Activated naive CD4-positive, alpha-beta T cell treated with anti-CD3 and anti-CD28 coated beads, Interleukin-2, amount 50 U/mL, for 72 hours (primary cell): ENCODE measurements at regions not wholly inside any gene's neighbourhood (a gene's known extent, or its start where the extent isn't known, plus 50 kb on each side); places are given as distances from the start of the nearest gene placed in this dataset.

Experiments used
- ATAC-seq, 2 donors: fragments of 150-1000 bp; cut with Tn5 transposase; 2 replicates each; pipeline ENCODE4 v1.10.0; 2021; ENCODE audit warnings: mild to moderate bottlenecking in 2 of 2, moderate library complexity in 2 of 2
- DNase-seq, 2 donors: peaks; one replicate each; pipeline ENCODE4 v3.0.0; 2021 to 2022; ENCODE audit warnings: low spot score in 2 of 2
- H3K27ac Mint-ChIP-seq, 2 donors: one replicate each; pipeline ENCODE4 v1.8.0; 2022; ENCODE audit warnings: mild to moderate bottlenecking in 2 of 2, mixed read lengths in 2 of 2
- H3K36me3 Mint-ChIP-seq, 2 donors: one replicate each; pipeline ENCODE4 v1.8.0; 2022; ENCODE audit warnings: mixed read lengths in 2 of 2
- H3K9me3 Mint-ChIP-seq, 2 donors: one replicate each; pipeline ENCODE4 v1.8.0; 2022; ENCODE audit warnings: mixed read lengths in 2 of 2

DNA sequence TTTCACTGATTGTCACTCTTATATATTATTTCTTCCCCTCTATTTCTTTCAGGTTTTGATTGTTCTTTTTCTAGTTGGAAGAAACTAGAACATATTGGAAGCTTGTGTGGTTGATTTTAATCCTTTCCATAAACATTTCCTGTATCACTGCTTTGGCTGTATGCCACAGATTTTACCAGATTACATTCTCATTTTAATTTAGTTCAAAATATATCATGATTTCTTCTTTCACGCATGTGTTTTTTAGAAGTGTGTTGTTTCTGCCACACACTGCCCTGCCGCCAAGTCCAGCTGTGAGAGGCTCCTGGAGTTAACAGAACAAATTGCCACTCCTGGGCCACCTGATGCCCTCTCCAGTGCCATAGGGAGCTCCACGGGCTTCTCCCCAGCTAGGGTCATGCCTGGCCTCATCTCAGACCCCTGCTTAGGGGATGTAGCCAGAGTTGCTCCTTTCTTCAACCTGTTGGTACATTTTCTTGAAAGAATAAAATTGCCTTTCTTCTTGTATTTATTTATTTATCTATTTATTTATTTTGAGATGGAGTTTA is 206.2 kb upstream of the COPS8 start:
- no peaks in the 10 kb centered on the region for H3K9me3 Mint-ChIP-seq
- H3K27ac Mint-ChIP-seq, result no peak overlapping the region
- DNase-seq (no peak), ATAC-seq (no peak)
- H3K36me3 Mint-ChIP-seq, result no peaks in the 10 kb centered on the region

DNA sequence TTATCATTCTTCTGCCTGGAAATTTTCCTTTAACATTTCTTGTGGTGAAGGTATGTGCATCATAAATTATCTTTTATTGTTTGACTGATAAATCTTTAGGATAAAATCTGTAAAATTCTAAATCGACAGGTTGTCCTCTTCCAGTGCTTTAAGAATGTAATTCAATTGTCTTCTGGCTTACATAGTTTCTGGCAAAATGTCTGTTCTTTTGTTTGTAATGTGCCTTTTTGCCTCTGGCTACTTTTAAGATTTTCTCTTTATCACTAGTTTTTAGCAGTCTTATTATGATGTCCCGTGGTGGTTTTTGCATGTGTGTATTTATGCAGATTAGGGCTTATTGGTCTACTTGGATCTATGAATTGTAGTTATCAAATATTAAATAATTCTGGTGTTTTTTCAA is 203.6 kb upstream of the COPS8 start:
- H3K27ac Mint-ChIP-seq, result no peak overlapping the region
- H3K36me3 Mint-ChIP-seq, result no peaks in the 10 kb centered on the region
- ATAC-seq, result no peak
- DNase-seq, result no peak
- H3K9me3 Mint-ChIP-seq, result no peaks in the 10 kb centered on the region

DNA sequence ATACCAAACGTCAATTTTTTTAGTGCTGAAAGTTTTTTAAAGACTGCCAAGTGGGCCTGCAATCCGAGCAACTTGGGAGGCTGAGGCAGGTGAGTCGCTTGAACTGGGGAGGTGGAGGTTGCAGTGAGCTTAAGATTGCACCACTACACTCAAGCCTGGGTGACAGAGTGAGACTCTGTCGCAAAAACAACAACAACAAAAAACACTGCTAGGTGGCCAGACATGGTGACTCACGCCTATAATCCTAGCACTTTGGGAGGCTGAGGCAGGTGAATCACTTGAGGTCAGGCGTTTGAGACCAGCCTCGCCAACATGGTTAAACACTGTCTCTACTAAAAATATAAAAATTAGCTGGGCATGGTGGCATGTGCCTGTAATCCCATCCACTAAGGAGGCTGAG is 202.8 kb upstream of the COPS8 start:
- H3K9me3 Mint-ChIP-seq, result no peaks in the 10 kb centered on the region
- ATAC-seq, result no peak
- H3K27ac Mint-ChIP-seq, result no peak overlapping the region
- DNase-seq, result no peak
- H3K36me3 Mint-ChIP-seq, result no peaks in the 10 kb centered on the region

DNA sequence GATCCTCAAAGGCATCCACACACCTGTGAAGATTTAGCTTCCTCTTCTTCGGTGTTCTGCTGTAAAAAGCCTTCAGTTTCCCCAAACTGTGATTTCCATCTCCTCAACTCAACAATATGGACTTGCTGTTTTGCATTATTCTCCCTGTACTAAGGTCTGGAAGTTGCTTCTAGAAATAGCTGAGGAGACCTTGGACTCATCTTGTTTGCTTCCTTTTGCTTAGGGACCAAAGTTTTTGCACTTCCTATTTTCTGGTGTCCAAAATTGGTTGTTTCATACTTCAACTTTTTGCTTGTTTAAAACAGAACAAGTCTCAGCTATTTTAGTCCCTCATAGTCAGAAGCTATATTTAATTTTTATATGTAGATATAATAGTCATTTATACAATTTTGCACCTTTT is 201.9 kb upstream of the COPS8 start:
- H3K27ac Mint-ChIP-seq, result no peak overlapping the region
- H3K9me3 Mint-ChIP-seq, result no peaks in the 10 kb centered on the region
- DNase-seq (no peak), ATAC-seq (no peak)
- no peaks in the 10 kb centered on the region for H3K36me3 Mint-ChIP-seq

DNA sequence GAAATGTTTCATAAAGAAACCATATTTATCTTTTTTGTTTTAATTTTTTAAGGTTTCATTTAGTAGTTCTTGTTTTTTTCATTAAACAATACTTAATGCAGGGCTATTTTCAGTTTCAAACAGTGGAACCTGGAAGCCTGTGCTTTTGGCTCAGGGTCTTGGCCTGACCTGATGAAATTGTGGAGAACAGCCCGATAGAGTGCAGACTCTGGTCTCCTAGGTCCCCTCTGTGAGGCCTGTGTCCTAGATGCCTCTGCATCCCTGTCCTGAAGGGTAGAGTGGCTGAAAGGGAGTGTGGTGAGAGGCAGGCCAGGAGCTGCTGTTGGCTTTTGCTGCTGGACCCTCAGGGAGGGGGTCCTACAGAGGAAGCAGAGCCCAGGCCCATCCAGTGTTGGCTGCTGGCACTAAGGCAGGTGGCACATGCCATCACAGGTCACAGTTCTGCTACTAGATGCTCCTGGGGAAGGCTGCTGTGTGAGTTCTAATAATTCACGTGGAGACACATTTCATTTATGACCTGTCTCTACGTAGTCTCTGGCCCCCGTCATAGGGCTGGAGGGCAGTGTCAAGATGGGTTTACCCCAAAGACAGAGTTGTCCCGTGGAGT is 201.0 kb upstream of the COPS8 start:
- Mint-ChIP-seq H3K36me3 (no peaks in the 10 kb centered on the region), H3K27ac (no peak overlapping the region), H3K9me3 (no peaks in the 10 kb centered on the region)
- ATAC-seq (no peak), DNase-seq (no peak)

DNA sequence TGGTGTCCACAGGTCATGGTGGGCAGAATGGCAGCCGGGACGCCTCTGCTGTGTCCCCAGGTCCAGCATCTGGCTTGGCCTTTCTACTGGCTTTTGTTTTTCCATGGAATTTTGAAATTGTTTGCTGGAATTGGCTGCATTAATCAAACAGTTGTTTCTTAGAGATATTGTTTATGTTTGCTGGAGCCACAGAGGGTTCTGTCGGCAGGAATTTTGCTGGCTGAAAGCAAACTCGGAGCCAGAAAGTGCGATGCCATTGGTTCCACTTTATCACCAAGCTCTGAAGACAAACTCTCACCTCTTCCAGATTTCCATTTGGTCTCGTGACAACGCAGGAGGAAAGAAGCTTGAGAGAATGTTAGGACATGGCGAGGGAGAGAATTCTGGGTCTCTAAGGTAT is 199.2 kb upstream of the COPS8 start:
- no peak for ATAC-seq

DNA sequence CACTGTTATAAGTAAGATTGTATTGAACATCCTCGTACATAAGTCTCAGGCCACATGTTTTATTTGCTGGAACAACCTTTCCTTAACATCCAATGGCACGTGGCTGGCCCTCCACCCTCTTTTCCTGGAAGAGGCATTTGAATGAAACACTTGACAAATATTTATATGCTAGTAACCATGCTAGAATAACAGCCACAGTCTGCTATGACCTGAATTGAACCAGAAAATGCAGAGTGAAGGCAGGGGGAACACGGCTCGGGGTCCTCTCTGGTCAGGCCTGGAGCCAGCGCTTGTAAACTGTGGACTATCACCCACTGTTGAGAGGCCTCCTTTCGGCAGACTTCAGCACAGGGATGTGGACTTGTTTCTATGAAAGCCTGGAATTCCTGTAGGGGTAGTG is 198.2 kb upstream of the COPS8 start:
- no peaks in the 10 kb centered on the region for H3K9me3 Mint-ChIP-seq
- ATAC-seq (no peak), DNase-seq (no peak)
- H3K27ac Mint-ChIP-seq, result no peak overlapping the region
- H3K36me3 Mint-ChIP-seq, result no peaks in the 10 kb centered on the region

More for the DNA sequence above, 199.2 kb upstream of the COPS8 start:
- no peak overlapping the region for H3K27ac Mint-ChIP-seq
- no peak for DNase-seq
- no peaks in the 10 kb centered on the region for H3K36me3 Mint-ChIP-seq
- no peaks in the 10 kb centered on the region for H3K9me3 Mint-ChIP-seq

DNA sequence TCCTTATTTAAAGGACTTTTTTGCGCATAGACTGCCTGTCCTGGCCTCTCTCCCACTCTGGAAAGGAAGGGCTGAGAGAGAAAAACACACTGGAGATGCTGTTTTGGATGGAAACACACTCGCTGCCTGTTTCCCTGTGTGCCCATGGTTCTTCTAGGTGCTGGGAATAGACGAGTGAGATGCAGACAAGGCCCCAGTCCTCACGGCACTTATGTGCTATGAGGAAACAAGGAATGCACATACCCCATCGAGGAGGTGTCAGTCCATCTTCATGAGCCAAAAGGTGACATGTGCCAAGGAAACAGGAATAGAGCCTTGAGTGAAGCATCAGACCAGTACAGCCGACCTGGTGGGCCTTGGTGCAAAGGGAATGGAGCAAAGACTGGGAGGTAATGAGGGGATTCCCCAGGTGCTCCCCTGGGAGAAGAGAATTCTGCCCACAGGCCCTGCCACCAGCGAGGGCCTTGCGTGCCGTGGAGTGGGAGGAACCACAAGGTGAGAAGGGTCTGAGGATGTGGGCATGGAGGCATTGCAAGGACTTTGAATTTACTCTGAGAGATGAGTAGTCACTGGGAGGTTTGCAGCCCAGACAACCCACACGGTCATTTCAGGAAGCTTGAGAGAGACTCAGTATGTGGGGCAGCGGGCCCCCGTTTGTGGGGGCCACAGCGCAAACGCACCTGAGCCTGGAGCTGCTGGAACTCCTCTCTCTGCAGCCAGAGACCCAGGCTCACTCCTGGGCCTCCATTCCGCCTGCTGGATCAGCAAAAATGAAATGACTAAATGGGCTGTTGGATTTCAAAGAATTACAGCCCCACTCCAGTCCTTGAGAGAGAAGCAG is 197.5 kb upstream of the COPS8 start:
- Mint-ChIP-seq H3K36me3 (no peaks in the 10 kb centered on the region), H3K9me3 (no peaks in the 10 kb centered on the region), H3K27ac (no peak overlapping the region)
- DNase-seq (no peak), ATAC-seq (no peak)

DNA sequence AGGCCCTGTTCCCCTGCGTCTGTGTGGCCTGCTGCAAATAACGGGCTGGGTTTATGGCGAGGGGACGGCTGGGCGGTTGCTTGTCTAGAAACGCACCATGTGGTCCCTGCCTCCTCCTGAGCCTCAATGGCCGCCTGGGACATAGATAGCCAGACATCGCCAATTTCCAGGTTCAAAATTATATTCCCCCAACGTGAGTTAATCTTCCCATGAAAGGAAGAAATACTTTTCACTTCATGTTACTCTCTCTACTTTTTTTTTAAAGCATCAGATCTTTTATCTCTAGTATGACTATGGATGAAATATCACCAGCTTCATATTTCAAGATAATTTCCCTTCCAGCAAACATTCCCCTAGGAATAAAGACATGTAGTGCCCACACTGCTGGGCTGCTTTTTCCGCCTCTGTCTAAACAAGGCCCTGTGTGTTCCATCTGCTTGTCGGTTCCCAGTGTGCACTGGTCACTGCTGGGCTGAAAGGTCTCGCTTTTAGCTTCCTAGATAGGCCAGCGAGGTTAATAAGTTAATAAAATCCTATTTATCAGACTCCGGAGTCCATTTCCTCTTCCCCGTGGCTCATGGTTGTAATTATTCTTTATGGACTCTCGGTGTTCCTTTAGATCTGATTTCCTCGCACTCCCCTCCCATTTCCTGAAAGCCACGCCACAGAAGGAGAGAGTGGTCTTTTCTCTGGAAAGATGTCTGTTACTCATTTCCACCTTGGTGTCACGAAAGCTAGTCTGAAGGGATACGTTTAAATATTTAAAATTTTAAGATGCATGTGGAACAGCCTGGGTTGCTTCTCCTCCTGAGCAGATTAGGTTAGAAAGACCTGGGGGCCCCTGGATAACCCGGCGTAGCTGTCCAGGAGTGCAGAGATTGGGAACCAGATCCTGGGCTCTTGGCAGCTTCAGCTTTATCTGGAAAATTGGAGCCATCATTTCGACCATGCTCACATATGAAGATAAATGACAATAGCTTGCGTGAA is 196.6 kb upstream of the COPS8 start:
- Mint-ChIP-seq H3K27ac (no peak overlapping the region), H3K36me3 (no peaks in the 10 kb centered on the region)

DNA sequence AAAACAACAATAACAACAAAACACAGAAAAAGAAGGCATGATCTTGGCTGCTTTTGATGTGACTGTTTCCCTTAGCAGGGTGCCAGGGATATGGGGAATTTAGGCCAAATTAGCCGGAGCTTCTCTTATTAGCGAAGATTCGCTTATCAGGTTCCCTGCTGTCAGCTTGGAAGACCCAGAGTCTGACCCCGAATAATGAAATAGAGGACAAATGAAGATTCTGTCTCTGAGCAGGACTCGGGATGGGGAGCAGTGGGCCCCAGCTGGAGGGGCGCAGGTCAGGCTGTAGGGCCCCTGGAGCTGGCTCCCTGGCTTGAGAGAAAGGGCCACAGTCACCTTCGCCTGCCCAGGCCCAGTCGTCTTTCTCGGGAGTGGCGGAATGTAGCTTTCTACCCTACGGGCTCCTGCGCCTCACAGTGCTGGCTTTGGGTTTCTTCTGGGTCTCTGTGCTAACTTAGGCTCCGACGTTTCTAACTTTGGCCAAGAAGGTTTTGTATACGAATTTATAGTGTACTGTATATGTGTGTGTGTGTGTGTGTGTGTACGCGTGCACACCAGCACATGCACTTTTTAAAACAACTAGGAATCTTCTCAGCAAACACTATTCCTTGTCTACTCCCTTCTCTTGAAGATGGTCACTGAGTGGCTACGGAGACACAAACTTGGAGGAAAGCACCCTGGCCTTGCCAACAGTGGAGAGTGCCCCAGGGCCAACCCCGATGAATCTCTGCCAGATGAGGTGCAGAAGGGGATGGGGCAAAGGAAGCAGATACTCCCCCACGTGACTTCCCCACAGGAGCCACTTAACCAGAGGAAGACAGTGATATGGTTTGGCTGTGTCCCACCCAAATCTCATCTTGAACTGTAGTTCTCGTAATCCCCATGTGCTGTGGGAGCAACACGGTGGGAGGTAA is 195.6 kb upstream of the COPS8 start:
- Mint-ChIP-seq H3K36me3 (no peaks in the 10 kb centered on the region), H3K27ac (no peak overlapping the region), H3K9me3 (no peaks in the 10 kb centered on the region)
- DNase-seq (no peak), ATAC-seq (no peak)

More for the DNA sequence above, 196.6 kb upstream of the COPS8 start:
- no peaks in the 10 kb centered on the region for H3K9me3 Mint-ChIP-seq
- ATAC-seq, result no peak
- no peak for DNase-seq

DNA sequence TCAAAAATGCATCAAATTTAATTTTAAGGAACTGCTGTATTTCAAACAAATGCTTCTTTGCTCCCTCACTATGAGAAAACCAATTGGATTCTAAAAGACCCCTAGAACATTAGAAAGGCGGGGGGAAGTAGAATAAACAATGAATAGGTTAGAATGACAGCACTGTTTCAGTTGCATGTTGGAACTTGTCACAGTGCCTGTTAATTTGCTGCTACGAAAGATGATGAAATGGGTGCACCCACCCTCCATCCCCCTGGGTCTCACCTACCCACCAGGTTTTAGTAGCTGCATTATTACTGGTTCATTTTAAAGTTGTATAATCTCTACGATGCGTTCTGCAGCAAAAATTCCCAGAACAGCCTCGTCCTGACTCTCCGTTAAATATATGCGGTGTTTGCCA is 193.0 kb upstream of the COPS8 start:
- ATAC-seq (no peak), DNase-seq (no peak)
- no peaks in the 10 kb centered on the region for H3K36me3 Mint-ChIP-seq
- no peaks in the 10 kb centered on the region for H3K9me3 Mint-ChIP-seq
- no peak overlapping the region for H3K27ac Mint-ChIP-seq

DNA sequence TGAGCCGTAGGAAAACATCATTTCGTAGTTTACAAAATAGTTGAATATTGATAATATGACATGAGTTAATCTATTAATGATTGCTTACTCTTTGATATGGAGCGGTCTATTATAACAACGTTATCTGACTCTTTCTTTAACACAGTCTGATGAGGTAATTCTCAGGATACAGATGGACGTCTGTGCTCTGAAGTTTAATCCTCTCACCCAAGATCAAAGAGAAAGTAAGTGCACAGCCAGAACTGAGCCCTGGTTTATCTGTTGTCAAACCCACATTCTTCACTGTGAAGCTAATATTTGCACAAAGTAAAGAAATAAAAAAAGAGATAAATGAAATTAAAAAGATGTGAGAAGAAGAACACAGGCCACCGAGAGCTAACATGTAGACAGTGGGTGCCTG is 190.9 kb upstream of the COPS8 start:
- no peak for ATAC-seq

DNA sequence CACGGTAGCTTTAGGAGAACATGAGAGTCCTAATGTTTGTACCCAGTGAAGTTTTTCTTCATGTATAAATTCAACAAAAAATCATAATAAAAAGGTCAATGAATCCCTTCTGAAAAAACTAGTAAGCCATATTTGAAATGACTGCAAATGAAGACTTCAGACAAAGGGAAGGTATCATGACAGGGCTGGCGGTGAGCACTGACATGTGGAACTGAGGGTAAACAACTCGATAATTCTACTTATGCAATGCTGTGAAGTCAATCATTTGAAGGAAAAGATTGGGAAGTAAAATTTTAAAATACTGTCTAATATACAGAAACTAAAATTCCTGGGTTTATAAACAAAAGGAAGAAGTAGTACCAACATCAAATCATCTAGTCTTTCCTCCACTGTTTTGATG is 190.2 kb upstream of the COPS8 start:
- Mint-ChIP-seq H3K27ac (no peak overlapping the region), H3K9me3 (no peaks in the 10 kb centered on the region), H3K36me3 (no peaks in the 10 kb centered on the region)
- ATAC-seq, result no peak
- DNase-seq, result no peak

More for the DNA sequence above, 190.9 kb upstream of the COPS8 start:
- Mint-ChIP-seq H3K27ac (no peak overlapping the region), H3K36me3 (no peaks in the 10 kb centered on the region), H3K9me3 (no peaks in the 10 kb centered on the region)
- no peak for DNase-seq

DNA sequence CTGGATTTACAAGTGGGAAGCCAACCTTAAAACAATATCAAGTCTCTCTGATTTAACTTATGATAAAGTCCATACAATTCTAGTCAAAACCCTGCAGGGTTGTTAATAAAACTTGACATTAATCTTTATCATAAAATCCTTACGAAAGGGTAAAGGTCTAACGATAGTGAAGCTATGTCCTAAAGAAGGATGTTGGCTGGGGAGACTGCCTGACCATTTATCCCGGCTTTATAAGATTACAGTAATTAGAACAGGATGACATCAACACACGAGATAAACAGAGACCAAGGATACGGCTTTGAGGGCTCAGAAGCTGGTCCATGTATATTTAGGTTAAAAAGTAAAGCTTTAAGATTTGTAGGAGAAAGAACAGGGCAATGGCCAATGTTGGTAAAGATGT is 189.0 kb upstream of the COPS8 start:
- ATAC-seq (no peak), DNase-seq (no peak)
- Mint-ChIP-seq H3K27ac (no peak overlapping the region), H3K9me3 (no peaks in the 10 kb centered on the region), H3K36me3 (no peaks in the 10 kb centered on the region)

DNA sequence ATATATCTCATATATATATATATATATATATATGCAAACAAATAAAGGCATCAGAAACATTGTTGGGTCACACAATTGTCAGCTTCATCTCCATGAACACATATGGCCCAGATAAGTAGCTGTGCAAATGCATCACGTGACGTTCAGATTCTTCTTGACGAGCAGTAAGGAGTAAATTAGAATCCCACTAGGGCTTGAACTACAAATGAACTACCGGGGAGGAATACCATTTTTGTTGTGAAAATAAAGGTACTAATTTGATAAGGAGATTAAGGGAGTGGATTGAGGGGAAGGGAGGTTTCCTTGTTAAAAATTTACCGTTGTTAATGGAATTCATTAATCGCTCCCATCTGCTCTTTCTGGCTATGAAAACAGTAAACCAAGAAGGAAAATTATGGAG is 186.5 kb upstream of the COPS8 start:
- no peak overlapping the region for H3K27ac Mint-ChIP-seq
- DNase-seq, result no peak
- H3K9me3 Mint-ChIP-seq, result no peaks in the 10 kb centered on the region
- H3K36me3 Mint-ChIP-seq, result no peaks in the 10 kb centered on the region
- no peak for ATAC-seq
